GM12891 (cell line): ENCODE measurements at regions not wholly inside any gene's neighbourhood (a gene's known extent, or its start where the extent isn't known, plus 50 kb on each side); places are given as distances from the start of the nearest gene placed in this dataset.

Experiments
- DNase-seq: peaks from one replicate; pipeline ENCODE4 v3.0.0; 2011; ENCODE audit warnings: low spot score; ENCODE audit not compliant: insufficient read length
- FAIRE-seq: peaks from 2 replicates; lab custom pipeline; 2011; peaks lifted over from hg19 to GRCh38; lab: Jason Lieb, UNC
- PAX5 ChIP-seq: IDR thresholded peaks from 2 replicates; pipeline ENCODE4 v1.6.1; 2011; ENCODE audit warnings: low read length, moderate library complexity, mild to moderate bottlenecking; ENCODE audit not compliant: insufficient read depth, severe bottlenecking
- POLR2A ChIP-seq: IDR thresholded peaks from 2 replicates; pipeline ENCODE4 v1.6.1; 2011; ENCODE audit warnings: low read depth, low read length, control low read depth
- POLR2AphosphoS5 ChIP-seq: IDR thresholded peaks from 2 replicates; pipeline ENCODE4 v1.6.1; 2011; ENCODE audit warnings: low read depth, low read length, control low read depth
- POU2F2 ChIP-seq: IDR thresholded peaks from 2 replicates; pipeline ENCODE4 v1.6.1; 2011; ENCODE audit warnings: low read depth, mild to moderate bottlenecking, control low read depth, low read length, moderate library complexity
- SPI1 ChIP-seq: IDR thresholded peaks from 2 replicates; pipeline ENCODE4 v1.6.1; 2011; ENCODE audit warnings: low read depth, low read length, control low read depth
- TAF1 ChIP-seq: IDR thresholded peaks from 2 replicates; pipeline ENCODE4 v1.6.1; 2011; ENCODE audit warnings: low read depth, low read length, control low read depth

DNA sequence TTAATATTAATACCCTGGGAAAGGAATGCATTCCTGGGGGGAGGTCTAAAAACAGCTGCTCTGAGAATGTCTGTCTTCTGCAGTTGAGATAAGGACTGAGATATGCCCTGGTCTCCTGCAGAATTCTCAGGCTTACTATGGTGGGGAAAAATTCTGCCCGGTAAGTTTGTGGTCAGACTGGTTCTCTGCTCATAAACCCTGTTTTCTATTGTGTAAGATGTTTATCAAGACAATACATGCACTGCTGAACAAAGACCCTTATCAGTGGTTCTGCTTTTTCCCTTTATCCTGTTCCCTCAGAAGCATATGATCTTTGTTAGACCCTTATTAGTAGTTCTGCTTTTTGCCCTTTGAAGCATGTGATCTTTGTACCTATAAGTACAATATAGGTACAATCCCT is 494.6 kb downstream of the CNTN6 start:
- FAIRE-seq (no peak), DNase-seq (no peak)
- no peak for TF ChIP-seq PAX5
- TF ChIP-seq TAF1, result no peak
- TF ChIP-seq POLR2A, result no peak
- TF ChIP-seq POLR2AphosphoS5, result no peak
- no peak for TF ChIP-seq POU2F2
- no peak for TF ChIP-seq SPI1

DNA sequence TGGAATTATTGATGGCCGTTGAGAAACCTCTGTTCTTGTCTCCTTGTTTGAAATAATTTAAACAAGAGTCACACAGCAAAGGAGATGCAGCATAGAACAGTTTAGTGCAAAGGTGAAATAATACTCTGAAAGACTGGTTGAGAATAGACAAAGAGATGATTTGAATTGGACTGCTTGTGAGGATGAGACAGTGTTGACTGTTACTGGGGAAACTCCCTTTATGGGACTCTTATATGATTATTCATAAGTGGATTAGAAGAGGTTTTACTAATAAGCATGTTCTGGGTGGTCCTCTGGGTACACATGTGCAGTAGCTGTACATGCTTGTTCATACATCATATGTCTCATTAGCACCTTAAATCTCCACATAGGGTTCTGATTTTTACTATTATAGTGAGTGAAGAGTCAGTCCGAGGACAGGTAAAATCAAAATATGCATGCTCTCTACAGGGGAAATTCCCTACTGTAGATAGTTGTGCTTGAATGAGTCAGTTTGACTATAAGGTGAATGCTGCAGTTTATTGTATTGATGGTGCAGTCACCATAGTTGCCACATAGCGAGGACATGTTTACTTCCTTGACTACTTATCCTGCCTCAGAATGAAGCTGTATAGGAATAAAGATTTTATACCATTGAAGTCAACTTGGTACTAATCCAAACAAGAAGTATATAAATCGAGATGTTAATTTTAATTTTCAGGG is 498.7 kb downstream of the CNTN6 start:
- no peak for DNase-seq
- FAIRE-seq, result peak; percentile 66
- TF ChIP-seq PAX5, result no peak
- TF ChIP-seq TAF1, result no peak
- TF ChIP-seq POU2F2, result no peak
- no peak for TF ChIP-seq POLR2AphosphoS5
- TF ChIP-seq POLR2A, result no peak
- no peak for TF ChIP-seq SPI1

DNA sequence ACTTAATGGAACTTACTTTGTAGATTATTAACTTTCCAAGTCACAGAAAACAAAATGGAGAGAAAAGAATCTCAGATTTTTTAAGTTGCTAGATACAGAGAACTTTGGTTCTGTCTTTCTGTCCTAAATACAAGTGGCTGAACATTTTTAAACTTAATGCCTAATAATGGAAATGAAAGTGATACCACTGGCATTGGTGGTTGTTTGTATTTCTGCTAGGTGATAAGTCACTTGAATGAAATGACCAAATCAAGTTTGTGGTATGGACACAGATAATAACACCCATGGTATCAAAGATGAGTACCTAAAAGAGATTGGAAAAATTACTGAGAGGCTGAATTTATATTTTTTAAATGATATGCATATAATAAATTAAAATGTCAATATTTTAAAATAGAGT is 502.1 kb downstream of the CNTN6 start:
- DNase-seq, result no peak
- TF ChIP-seq POLR2AphosphoS5 (no peak), POLR2A (no peak), TAF1 (no peak), SPI1 (no peak), POU2F2 (no peak), PAX5 (no peak)
- no peak for FAIRE-seq

DNA sequence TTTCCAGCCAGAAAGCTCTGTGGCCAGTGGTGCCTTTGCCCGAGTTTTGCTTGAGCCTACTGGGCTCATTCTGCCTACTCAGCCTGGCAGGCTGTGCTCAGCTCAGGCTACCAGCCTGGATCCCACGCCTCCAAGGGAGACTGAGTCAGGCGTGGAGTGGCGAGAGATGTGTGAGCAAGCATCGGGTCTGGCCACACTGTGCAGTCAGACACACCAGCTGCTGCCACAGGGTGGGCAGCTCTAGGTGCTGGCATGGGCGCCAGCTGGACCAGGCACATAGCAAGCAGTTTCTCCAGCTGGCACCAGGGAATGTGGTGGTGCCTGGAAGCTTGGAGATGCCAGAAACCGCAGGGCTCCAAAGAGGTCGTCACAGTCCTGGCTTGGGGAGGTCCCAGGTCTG is 498.5 kb upstream of the CNTN4 start:
- TF ChIP-seq TAF1, result no peak
- TF ChIP-seq POLR2AphosphoS5, result no peak
- TF ChIP-seq POLR2A, result no peak
- TF ChIP-seq SPI1, result no peak
- TF ChIP-seq POU2F2, result no peak
- TF ChIP-seq PAX5, result no peak

DNA sequence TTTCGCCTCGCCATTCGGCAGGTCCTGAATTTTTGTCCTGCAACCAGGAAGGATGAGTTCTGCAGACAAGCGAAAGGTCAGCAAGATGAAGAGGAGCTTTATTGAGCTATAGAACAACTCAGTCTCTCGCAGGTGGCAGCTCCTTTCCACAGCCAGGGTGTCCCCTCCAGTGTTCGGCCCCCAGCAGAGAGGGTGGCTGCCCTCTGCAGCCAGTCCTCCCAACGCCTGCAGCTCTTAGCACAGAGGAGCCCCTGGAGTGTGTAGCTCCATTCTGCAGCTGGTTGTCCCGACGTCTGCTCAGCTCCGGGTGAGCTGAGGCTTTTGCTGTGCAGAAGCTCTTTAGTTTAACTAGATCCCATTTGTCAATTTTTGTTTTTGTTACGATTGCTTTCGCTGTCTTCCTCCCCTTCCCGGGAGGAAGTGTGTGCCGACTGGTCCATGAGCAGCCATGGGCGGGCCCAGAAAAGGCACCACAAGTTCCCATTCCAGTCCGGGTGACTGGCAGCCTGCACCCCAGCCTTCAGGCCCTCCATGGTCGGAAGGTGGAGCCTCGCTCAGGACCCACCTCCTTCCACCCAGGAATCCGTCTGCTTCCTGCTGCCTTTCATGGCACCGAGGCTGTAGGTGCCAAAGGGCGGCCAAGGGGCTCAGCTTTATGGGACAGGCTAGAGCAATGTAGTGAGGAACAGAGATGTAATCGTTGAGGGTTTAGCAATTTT is 497.8 kb upstream of the CNTN4 start:
- DNase-seq (no peak), FAIRE-seq (no peak)
- TF ChIP-seq POLR2A (no peak), POLR2AphosphoS5 (no peak), SPI1 (no peak), POU2F2 (no peak)

More for the DNA sequence above, 498.5 kb upstream of the CNTN4 start:
- DNase-seq (no peak), FAIRE-seq (no peak)

DNA sequence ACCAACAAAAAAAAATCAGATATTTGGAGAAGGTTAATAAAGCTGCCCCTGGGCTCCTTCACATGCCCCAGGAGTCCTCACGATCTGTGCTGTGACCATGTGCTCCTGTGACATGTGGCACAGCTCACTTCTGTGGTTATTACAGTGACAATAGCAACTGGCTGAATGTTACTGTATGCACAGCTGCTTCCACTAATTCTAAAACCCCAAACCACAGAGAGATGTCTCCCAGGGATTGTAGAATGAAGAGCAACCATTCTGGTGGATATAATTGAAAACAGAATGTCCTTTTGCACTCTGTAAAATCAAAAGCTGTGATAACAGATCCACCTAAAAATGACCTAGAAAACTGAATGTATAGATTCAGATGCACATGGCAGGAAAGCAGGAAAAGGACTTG is 489.2 kb upstream of the CNTN4 start:
- FAIRE-seq, result no peak

DNA sequence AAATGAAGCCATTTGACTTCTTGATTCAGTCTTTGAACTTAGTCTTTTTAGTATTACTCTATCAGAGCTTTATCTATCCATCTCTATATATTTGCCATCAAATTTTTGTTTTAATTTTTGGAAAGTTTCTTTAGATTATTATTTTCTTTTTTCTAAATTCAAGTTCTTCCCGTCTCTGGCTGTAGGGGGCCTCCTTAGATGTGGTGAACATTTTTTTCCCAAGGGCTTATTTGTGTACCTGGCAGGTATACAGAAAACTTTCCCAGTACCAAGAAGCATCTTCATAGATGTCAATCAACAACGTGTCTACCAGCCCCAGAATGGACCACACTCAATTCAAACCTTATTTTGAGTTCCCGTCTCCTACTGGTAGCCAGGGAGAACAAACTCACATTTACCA is 486.8 kb upstream of the CNTN4 start:
- no peak for FAIRE-seq
- TF ChIP-seq SPI1 (no peak), POLR2AphosphoS5 (no peak), POLR2A (no peak), TAF1 (no peak), PAX5 (no peak), POU2F2 (no peak)
- DNase-seq, result no peak

More for the DNA sequence above, 489.2 kb upstream of the CNTN4 start:
- no peak for TF ChIP-seq POLR2A
- TF ChIP-seq SPI1, result no peak
- TF ChIP-seq POU2F2, result no peak
- TF ChIP-seq TAF1, result no peak
- no peak for TF ChIP-seq PAX5
- TF ChIP-seq POLR2AphosphoS5, result no peak
- DNase-seq, result no peak

DNA sequence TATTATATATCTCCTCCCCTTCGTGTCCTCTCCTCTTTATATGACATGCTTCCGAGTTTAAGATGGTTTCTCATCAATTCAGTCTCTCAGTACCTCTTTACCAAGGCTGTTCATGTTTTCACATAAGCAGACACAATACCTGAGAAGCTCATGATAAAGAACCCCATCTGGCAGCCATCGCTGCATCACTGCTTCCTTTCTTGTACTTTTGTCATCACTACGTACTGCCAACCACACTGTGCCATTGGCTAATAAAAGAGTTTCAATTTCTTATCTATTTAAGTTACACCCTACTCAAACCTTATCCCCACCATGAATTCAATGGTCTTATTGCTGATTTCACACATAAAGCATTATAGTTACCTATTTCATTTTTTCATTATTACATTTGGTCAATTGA is 484.7 kb upstream of the CNTN4 start:
- no peak for FAIRE-seq
- TF ChIP-seq PAX5 (no peak), POLR2A (no peak), POLR2AphosphoS5 (no peak), TAF1 (no peak), SPI1 (no peak), POU2F2 (no peak)

DNA sequence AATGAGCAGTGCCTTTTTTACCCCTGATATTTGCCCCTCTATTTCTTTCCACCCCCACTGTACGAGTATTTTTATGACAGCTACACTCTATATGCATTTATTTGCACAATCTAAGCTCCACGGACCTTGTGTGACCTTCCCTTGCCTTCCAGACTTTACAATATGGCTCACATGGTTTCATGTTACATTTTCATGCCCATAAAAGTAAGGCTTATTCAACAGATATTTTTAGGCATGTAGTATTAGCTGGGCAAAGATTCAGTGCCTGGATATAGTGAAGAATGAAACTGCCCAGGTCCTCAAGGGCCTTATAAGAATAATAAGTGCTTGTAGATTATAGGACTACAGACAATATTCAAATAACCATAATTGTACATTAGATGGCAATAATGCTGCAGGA is 481.9 kb upstream of the CNTN4 start:
- no peak for FAIRE-seq
- no peak for DNase-seq
- TF ChIP-seq POLR2A, result no peak

More for the DNA sequence above, 484.7 kb upstream of the CNTN4 start:
- DNase-seq, result no peak

DNA sequence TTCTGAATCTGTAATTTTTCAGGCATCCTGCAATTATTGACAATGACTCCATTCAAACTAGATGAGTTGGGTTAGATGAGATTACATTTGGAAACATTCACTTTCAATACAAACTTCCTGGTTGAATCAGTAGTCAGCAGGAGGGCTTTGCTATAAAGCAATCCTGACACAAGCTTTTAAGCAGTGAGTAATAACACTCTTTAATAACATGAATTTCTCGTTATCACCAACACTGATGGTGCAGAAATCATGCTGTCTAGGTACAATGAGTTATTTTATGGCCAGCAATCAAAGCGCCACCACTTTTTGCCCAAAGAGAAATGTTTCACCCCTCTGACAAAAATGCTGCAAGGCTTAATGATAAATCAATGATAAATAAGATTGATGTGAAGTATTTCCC is 474.8 kb upstream of the CNTN4 start:
- DNase-seq, result no peak
- TF ChIP-seq PAX5 (no peak), TAF1 (no peak), POU2F2 (no peak), POLR2AphosphoS5 (no peak), SPI1 (no peak), POLR2A (no peak)
- FAIRE-seq, result no peak

DNA sequence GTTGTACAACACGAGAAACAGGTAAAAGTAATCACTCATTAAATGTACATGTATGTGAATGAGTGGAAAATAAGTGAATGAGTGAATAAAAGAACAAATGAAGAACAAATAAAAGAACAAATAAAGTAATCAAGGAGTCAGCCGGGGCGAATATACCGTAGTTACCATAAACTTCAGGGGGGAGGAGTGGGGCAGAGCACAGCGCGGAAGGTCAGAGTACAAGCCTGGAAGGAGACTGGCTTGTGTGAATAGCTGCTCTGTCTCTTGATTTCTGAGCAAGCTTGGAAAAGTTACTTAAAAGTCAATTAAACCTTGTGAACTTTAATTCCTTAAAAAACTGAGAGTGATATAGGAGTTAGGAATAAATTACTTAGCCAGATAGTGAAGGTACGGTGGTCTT is 466.5 kb upstream of the CNTN4 start:
- no peak for TF ChIP-seq TAF1
- TF ChIP-seq POLR2AphosphoS5, result no peak
- TF ChIP-seq POLR2A, result no peak
- TF ChIP-seq PAX5, result no peak
- no peak for TF ChIP-seq SPI1
- no peak for TF ChIP-seq POU2F2
- FAIRE-seq, result no peak
- no peak for DNase-seq
